Adrenal gland (tissue), 5 donors: ENCODE measurements at regions not wholly inside any gene's neighbourhood (a gene's known extent, or its start where the extent isn't known, plus 50 kb on each side); places are given as distances from the start of the nearest gene placed in this dataset.

Experiments
- POLR2A ChIP-seq, 2 donors: fragments of 450-650 bp; IDR thresholded peaks; one replicate each; pipeline ENCODE4 v1.6.1; 2017; ENCODE audit warnings: antibody characterized with exemption in 2 of 2, mild to moderate bottlenecking in 2 of 2, moderate library complexity in 1 of 2
- TF ChIP-seq, protein P1 (sequence below), 6 experiments: fragments of 450-650 bp in 4 of 6; fragments of 200-600 bp in 2 of 6; sonication (generic) in 1 of 6; IDR thresholded peaks; 1 replicate in 5 of 6; 2 replicates in 1 of 6; pipeline versions ENCODE4 v1.5.1 to v1.8.0; 2016 to 2021; ENCODE audit warnings: antibody characterized with exemption in 6 of 6, mild to moderate bottlenecking in 2 of 6, moderate library complexity in 1 of 6
- donor health status: DM: no; HTN: no; CAD: no.

DNA sequence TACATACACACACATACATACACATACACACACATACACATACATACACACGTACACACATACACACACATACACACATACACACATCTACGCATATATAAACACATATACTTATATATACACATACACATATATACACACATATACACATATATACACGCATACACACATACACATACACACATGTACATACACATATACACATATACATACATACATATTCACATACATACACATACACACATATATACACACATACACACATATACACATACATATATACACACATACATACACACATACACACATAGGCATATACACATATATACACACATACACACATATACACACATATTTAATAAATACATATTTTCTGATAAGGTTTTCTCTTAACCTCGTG is 324.0 kb downstream of the RPS6KC1 start:
- TF ChIP-seq, protein P1, sequence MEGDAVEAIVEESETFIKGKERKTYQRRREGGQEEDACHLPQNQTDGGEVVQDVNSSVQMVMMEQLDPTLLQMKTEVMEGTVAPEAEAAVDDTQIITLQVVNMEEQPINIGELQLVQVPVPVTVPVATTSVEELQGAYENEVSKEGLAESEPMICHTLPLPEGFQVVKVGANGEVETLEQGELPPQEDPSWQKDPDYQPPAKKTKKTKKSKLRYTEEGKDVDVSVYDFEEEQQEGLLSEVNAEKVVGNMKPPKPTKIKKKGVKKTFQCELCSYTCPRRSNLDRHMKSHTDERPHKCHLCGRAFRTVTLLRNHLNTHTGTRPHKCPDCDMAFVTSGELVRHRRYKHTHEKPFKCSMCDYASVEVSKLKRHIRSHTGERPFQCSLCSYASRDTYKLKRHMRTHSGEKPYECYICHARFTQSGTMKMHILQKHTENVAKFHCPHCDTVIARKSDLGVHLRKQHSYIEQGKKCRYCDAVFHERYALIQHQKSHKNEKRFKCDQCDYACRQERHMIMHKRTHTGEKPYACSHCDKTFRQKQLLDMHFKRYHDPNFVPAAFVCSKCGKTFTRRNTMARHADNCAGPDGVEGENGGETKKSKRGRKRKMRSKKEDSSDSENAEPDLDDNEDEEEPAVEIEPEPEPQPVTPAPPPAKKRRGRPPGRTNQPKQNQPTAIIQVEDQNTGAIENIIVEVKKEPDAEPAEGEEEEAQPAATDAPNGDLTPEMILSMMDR (IDR thresholded peaks at IDR 0.05), result no peak
- no peak for TF ChIP-seq POLR2A (IDR thresholded peaks at IDR 0.05)
